Nephron (organoid): ENCODE measurements at regions not wholly inside any gene's neighbourhood (a gene's known extent, or its start where the extent isn't known, plus 50 kb on each side); places are given as distances from the start of the nearest gene placed in this dataset.

ENCODE experiments used
- H3K27ac Mint-ChIP-seq, 3 experiments: 2 replicates each; pipeline ENCODE4 v1.8.0; 2020; ENCODE audit warnings: mixed read lengths in 3 of 3, mild to moderate bottlenecking in 2 of 3, moderate library complexity in 1 of 3
- H3K27me3 Mint-ChIP-seq: 2 replicates; pipeline ENCODE4 v1.8.0; 2021; ENCODE audit warnings: low read depth, mild to moderate bottlenecking, moderate library complexity, mixed read lengths
- H3K36me3 Mint-ChIP-seq: 2 replicates; pipeline ENCODE4 v1.8.0; 2020; ENCODE audit warnings: low read depth, mixed read lengths
- H3K4me1 Mint-ChIP-seq: 2 replicates; pipeline ENCODE4 v1.8.0; 2020; ENCODE audit warnings: mixed read lengths
- H3K4me3 Mint-ChIP-seq, 3 experiments: 2 replicates each; pipeline ENCODE4 v1.8.0; 2020; ENCODE audit warnings: mild to moderate bottlenecking in 3 of 3, mixed read lengths in 3 of 3, moderate library complexity in 2 of 3
- H3K9me3 Mint-ChIP-seq: 2 replicates; pipeline ENCODE4 v1.8.0; 2020; ENCODE audit warnings: mixed read lengths
- TF ChIP-seq, protein P1 (sequence below), 3 experiments: fragments of 200-600 bp; sonication (generic); IDR thresholded peaks; one replicate each; pipeline ENCODE4 v1.5.0; 2021; ENCODE audit warnings: antibody characterized with exemption in 3 of 3; ENCODE audit not compliant: unreplicated experiment in 3 of 3

DNA sequence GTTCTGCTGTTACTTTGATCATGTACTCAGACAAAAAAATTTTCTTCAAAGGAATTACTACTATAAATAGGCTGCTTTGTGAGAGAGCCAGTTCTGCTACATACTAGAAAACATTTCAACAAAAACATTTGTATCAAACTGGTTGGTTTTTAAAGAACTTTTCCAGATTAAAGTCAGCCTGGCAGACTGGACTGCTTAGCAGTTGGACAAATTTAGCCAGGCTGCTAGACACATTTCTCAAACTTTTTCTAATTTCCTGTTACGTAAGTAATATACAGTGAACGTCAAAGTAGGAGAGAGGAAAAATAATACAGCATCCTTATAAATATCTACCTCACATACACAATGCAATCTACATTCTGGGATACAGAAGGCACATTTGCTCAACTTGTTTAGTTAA lies 109.5 kb downstream of the SP3 start:
- peak overlapping the region in 1 of 3 experiments; percentile 78 for H3K27ac Mint-ChIP-seq
- H3K4me1 Mint-ChIP-seq: peaks cover 43% of the 10 kb centered on the region
- no peaks in the 10 kb centered on the region for H3K36me3 Mint-ChIP-seq
- no peak overlapping the region for H3K4me3 Mint-ChIP-seq
- peaks cover 7% of the 10 kb centered on the region for H3K27me3 Mint-ChIP-seq
- TF ChIP-seq, protein P1, sequence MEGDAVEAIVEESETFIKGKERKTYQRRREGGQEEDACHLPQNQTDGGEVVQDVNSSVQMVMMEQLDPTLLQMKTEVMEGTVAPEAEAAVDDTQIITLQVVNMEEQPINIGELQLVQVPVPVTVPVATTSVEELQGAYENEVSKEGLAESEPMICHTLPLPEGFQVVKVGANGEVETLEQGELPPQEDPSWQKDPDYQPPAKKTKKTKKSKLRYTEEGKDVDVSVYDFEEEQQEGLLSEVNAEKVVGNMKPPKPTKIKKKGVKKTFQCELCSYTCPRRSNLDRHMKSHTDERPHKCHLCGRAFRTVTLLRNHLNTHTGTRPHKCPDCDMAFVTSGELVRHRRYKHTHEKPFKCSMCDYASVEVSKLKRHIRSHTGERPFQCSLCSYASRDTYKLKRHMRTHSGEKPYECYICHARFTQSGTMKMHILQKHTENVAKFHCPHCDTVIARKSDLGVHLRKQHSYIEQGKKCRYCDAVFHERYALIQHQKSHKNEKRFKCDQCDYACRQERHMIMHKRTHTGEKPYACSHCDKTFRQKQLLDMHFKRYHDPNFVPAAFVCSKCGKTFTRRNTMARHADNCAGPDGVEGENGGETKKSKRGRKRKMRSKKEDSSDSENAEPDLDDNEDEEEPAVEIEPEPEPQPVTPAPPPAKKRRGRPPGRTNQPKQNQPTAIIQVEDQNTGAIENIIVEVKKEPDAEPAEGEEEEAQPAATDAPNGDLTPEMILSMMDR (IDR thresholded peaks at IDR 0.05; ENCODE audit: unreplicated experiment in 3 of 3): no peak
- no peaks in the 10 kb centered on the region for H3K9me3 Mint-ChIP-seq
